ENCODE measurements at regions not wholly inside any gene's neighbourhood (a gene's known extent, or its start where the extent isn't known, plus 50 kb on each side); places are given as distances from the start of the nearest gene placed in this dataset.
A peak's percentile ranks its signal among the peaks of the same experiment; 100 is the strongest.

DNA sequence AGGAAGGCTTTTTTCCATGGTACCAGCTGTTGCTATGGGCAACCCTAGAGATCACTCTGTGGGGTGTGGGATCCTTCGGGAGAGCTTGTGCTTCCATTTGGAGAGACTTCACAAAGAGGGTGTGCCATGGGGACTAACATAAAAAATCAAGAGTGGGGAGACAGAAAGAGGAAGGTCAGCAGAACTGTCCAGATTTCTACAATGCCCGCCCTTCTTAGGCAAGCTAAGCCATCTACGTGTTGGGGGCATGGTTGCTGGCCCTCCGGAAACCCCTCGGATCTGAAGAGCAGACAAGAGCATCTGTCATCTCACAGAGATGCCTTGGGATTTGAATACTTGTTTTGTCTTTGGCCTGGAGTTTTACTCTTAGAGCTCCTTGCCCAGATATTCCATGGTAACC is 83.9 kb upstream of the ZNF648 start:
- Histone ChIP-seq H3K27me3 (no peaks in the 10 kb centered on the region), H3K9me3 (no peaks in the 10 kb centered on the region), H3K4me3 (no peak overlapping the region), H3K36me3 (no peaks in the 10 kb centered on the region), H3K27ac (peak overlapping the region; percentile 84 to 94 (median 86)), H3K4me1 (peaks cover 21 to 32% (median 27%) of the 10 kb centered on the region in 4 donors)
- DNase-seq = no peak
- intact Hi-C loops (cut with DNase I; ENCODE audit: low total_unique reads) (no loop called here), in situ Hi-C loops (cut with MboI; ENCODE audit: low pct_ligation_motif_present in 1 of 4, low pct_unique_long_range_greater_than_20kb in 1 of 4, low sequenced_read_pairs in 3 of 4) (loop anchor here in 3 of 4 donors (5.0 to 10.0 kb wide), 3 partner anchors 52 to 252 kb away; partner anchors contain the start of gene GLUL (in 1 of the 3))
- WGBS, 2 donors (ENCODE audit: low coverage in 1 of 2) = 91% methylated on average over 5 of the region's 5 CpGs; no CpG with 5 or more reads in 1 of the 2 donors
- TF ChIP-seq, protein P1, sequence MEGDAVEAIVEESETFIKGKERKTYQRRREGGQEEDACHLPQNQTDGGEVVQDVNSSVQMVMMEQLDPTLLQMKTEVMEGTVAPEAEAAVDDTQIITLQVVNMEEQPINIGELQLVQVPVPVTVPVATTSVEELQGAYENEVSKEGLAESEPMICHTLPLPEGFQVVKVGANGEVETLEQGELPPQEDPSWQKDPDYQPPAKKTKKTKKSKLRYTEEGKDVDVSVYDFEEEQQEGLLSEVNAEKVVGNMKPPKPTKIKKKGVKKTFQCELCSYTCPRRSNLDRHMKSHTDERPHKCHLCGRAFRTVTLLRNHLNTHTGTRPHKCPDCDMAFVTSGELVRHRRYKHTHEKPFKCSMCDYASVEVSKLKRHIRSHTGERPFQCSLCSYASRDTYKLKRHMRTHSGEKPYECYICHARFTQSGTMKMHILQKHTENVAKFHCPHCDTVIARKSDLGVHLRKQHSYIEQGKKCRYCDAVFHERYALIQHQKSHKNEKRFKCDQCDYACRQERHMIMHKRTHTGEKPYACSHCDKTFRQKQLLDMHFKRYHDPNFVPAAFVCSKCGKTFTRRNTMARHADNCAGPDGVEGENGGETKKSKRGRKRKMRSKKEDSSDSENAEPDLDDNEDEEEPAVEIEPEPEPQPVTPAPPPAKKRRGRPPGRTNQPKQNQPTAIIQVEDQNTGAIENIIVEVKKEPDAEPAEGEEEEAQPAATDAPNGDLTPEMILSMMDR (IDR thresholded peaks at IDR 0.05) = no peak
- no peak for TF ChIP-seq POLR2A (IDR thresholded peaks at IDR 0.05)

DNA sequence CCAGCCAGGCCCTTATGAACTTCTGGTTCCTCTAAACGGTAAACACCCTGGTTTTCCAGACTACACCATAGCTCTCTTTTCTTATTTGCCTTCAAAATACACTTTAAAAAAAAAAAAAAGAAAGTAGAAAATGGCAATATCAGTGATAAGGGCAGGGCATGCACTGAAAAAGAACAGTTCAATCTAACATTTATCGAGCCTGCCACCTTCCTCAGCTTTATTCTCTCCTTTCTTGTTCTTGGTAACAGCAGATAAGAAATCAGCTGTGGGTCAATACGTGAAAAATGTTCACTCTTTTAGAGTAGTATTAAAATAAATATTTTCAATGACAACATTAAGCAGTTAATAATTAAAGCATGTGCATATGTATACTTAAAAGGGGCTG is 83.1 kb upstream of the ZNF648 start:
- in situ Hi-C loops (cut with MboI; ENCODE audit: low pct_ligation_motif_present in 1 of 4, low pct_unique_long_range_greater_than_20kb in 1 of 4, low sequenced_read_pairs in 3 of 4) (loop anchor here (5.0 to 10.0 kb wide), 3 partner anchors 53 to 253 kb away; partner anchors contain the start of gene GLUL (in 1 of the 4)), intact Hi-C loops (cut with DNase I; ENCODE audit: low total_unique reads) (no loop called here)
- no peaks in the 10 kb centered on the region for H3K9me3 ChIP-seq
- WGBS, 2 donors (ENCODE audit: low coverage in 1 of 2) = 51 to 53% methylated on average over 3 of the region's 3 CpGs
- H3K4me3 ChIP-seq = no peak overlapping the region
- H3K4me1 ChIP-seq = peaks cover 21 to 32% (median 27%) of the 10 kb centered on the region in 4 donors
- H3K27ac ChIP-seq = peak overlapping the region; percentile 84 to 94 (median 86)
- no peak for DNase-seq
- TF ChIP-seq POLR2AphosphoS5 (IDR thresholded peaks at IDR 0.05) = no peak
- TF ChIP-seq, protein P1 (IDR thresholded peaks at IDR 0.05) = no peak
- no peak for TF ChIP-seq POLR2A (IDR thresholded peaks at IDR 0.05)
- no peak for TF ChIP-seq EP300 (IDR thresholded peaks at IDR 0.05; ENCODE audit: low read depth)
- no peaks in the 10 kb centered on the region for H3K27me3 ChIP-seq
- H3K36me3 ChIP-seq = no peaks in the 10 kb centered on the region

DNA sequence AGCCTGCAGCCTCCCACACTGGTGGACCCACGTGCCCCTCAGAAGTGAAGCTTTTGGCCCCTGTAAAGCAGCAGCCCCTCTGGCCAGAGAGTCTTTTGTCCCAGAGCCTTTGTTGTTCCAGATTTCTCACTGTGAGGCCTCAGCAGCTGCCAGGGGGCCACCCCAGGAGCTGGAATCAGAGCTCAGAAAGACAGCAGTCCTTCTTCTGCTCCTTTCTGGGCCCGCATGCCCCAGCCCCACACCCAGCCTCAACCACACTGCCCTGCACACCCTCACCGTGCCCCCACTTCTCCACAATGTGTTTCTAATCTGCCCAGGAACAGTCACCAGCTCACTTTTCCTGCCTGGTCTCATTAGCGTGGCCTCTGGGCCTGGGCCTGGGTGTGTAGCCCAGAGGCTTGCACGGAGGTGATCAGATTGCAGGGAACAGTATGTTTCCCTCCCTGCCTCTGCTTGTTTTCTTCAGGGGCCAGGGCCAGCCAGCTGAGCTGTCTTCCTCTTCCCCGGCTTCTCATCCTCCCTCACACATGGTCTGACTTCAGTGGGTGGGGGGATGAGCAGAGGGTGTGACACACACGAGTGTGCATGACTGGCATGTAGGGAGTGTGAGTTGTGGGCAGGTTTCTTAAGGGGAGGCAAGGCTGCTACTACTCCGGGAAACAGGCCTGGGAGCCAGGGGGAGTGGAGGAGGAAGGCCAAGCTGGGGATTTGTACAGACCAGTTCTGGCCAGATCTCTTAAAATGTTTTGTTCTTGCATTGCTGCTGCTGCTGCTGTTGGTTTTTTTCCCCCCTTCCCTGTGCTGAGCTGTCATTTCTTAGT is 82.5 kb upstream of the ZNF648 start:
- intact Hi-C loops (cut with DNase I; ENCODE audit: low total_unique reads) = loop anchor here (2.0 kb wide), 1 partner anchor 253 kb away; no protein-coding TSS in a partner anchor
- Histone ChIP-seq H3K9me3 (no peaks in the 10 kb centered on the region), H3K4me1 (peaks cover 21 to 32% (median 27%) of the 10 kb centered on the region in 4 donors), H3K27me3 (no peaks in the 10 kb centered on the region), H3K4me3 (no peak overlapping the region), H3K27ac (peak overlapping the region; percentile 84 to 94 (median 86)), H3K36me3 (no peaks in the 10 kb centered on the region)
- WGBS, 2 donors (ENCODE audit: low coverage in 1 of 2) = 46 to 47% methylated on average over 5 to 8 of the region's 8 CpGs
- TF ChIP-seq, protein P1 (IDR thresholded peaks at IDR 0.05) = no peak
- peak in 2 of 3 donors; percentile 70 to 73 for TF ChIP-seq POLR2AphosphoS5 (IDR thresholded peaks at IDR 0.05)
- peak; percentile 31 for TF ChIP-seq POLR2A (IDR thresholded peaks at IDR 0.05)
- no peak for TF ChIP-seq EP300 (IDR thresholded peaks at IDR 0.05; ENCODE audit: low read depth)
- in situ Hi-C loops (cut with MboI; ENCODE audit: low pct_ligation_motif_present in 1 of 4, low pct_unique_long_range_greater_than_20kb in 1 of 4, low sequenced_read_pairs in 3 of 4) = loop anchor here in 2 of 4 donors (5.0 to 10.0 kb wide), 2 partner anchors 251 to 253 kb away; partner anchors contain the start of gene GLUL (in 1 of the 2)
- peak; percentile 70 for DNase-seq

DNA sequence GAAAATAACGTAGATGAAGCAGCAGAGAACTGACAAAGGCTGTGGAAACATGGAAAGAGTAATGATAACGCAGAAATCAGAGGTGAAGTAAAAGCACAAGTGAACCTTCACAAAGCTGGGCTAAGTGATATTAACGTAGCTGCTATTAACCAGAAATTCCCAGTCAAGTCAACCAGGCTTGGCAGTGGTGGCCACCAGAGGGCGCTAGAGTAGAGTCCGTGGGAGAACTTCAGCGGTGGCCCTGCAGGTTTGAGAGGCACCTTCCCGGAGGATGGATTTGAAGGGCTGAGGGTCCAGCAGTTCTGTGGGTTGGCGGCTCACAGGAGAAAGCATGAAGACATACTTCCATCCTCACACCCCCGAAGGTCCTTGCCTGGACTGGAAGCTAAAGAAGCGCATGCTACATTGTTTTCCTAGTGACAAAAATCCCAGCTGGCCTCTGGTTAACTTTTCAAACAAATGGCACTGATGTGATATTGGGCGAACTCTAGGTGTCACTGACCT is 81.7 kb upstream of the ZNF648 start:
- intact Hi-C loops (cut with DNase I; ENCODE audit: low total_unique reads) = loop anchor here (2.0 kb wide), 1 partner anchor 254 kb away; no protein-coding TSS in a partner anchor

More for the DNA sequence above, 81.7 kb upstream of the ZNF648 start:
- Histone ChIP-seq H3K27ac (peak overlapping the region; percentile 84 to 94 (median 86)), H3K36me3 (no peaks in the 10 kb centered on the region), H3K27me3 (no peaks in the 10 kb centered on the region), H3K4me3 (no peak overlapping the region), H3K9me3 (no peaks in the 10 kb centered on the region), H3K4me1 (peaks cover 21 to 32% (median 27%) of the 10 kb centered on the region in 4 donors)
- TF ChIP-seq, protein P1 (IDR thresholded peaks at IDR 0.05) = peak; percentile 93 to 98 (median 94)
- TF ChIP-seq POLR2AphosphoS5 (IDR thresholded peaks at IDR 0.05) = no peak
- peak; percentile 95 for DNase-seq
- 2 to 20% methylated on average over 6 to 11 of the region's 11 CpGs for WGBS, 2 donors (ENCODE audit: low coverage in 1 of 2)
- in situ Hi-C loops (cut with MboI; ENCODE audit: low pct_ligation_motif_present in 1 of 4, low pct_unique_long_range_greater_than_20kb in 1 of 4, low sequenced_read_pairs in 3 of 4) = loop anchor here in 2 of 4 donors (5.0 to 10.0 kb wide), 2 partner anchors 252 to 254 kb away; partner anchors contain the start of gene GLUL (in 1 of the 2)
